ENCODE measurements at regions not wholly inside any gene's neighbourhood (a gene's known extent, or its start where the extent isn't known, plus 50 kb on each side); places are given as distances from the start of the nearest gene placed in this dataset.

DNA sequence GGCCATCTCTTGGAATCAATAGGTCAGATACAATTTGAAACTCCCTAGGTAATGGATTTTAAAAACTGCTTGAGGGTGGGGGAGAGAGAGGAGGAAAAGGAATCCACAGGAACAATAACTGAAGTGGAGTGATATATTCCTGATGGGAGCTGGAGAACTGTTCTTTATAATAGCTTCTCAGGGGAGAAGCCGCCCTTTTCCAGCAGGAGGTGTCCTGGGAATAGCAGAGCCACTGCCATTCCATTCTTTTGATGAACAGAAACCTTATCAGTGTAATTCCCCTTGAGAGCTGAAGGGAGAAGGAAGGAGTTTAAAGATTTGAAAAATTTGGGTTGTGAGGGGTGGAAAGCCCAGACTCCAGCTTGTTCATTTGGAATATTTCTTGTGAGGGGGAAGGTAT is 504.9 kb upstream of the DPH6 start:
- TF ChIP-seq RAD21 (IDR thresholded peaks at IDR 0.05; ENCODE audit: insufficient read depth, low read depth, low read length) = no peak
- TF ChIP-seq, protein P1, sequence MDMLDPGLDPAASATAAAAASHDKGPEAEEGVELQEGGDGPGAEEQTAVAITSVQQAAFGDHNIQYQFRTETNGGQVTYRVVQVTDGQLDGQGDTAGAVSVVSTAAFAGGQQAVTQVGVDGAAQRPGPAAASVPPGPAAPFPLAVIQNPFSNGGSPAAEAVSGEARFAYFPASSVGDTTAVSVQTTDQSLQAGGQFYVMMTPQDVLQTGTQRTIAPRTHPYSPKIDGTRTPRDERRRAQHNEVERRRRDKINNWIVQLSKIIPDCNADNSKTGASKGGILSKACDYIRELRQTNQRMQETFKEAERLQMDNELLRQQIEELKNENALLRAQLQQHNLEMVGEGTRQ (IDR thresholded peaks at IDR 0.05; ENCODE audit: borderline replicate concordance, low read depth, low read length) = no peak
- TF ChIP-seq, protein P2, sequence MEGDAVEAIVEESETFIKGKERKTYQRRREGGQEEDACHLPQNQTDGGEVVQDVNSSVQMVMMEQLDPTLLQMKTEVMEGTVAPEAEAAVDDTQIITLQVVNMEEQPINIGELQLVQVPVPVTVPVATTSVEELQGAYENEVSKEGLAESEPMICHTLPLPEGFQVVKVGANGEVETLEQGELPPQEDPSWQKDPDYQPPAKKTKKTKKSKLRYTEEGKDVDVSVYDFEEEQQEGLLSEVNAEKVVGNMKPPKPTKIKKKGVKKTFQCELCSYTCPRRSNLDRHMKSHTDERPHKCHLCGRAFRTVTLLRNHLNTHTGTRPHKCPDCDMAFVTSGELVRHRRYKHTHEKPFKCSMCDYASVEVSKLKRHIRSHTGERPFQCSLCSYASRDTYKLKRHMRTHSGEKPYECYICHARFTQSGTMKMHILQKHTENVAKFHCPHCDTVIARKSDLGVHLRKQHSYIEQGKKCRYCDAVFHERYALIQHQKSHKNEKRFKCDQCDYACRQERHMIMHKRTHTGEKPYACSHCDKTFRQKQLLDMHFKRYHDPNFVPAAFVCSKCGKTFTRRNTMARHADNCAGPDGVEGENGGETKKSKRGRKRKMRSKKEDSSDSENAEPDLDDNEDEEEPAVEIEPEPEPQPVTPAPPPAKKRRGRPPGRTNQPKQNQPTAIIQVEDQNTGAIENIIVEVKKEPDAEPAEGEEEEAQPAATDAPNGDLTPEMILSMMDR (IDR thresholded peaks at IDR 0.05 in 2 of 3, conservative IDR thresholded peaks at IDR 0.05 in 1 of 3; ENCODE audit: control insufficient read depth in 2 of 3, extremely low read depth in 1 of 3, insufficient read depth in 1 of 3, low read depth in 3 of 3, low read length in 3 of 3) = no peak
- no peak for TF ChIP-seq EP300 (IDR thresholded peaks at IDR 0.05; ENCODE audit: borderline replicate concordance in 1 of 2, control insufficient read depth in 1 of 2, low read depth in 2 of 2, low read length in 2 of 2)
- no peak for TF ChIP-seq POLR2A (IDR thresholded peaks at IDR 0.05; ENCODE audit: low read depth, low read length)
- TF ChIP-seq, protein P3, sequence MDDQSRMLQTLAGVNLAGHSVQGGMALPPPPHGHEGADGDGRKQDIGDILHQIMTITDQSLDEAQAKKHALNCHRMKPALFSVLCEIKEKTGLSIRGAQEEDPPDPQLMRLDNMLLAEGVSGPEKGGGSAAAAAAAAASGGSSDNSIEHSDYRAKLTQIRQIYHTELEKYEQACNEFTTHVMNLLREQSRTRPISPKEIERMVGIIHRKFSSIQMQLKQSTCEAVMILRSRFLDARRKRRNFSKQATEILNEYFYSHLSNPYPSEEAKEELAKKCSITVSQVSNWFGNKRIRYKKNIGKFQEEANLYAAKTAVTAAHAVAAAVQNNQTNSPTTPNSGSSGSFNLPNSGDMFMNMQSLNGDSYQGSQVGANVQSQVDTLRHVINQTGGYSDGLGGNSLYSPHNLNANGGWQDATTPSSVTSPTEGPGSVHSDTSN (IDR thresholded peaks at IDR 0.05; ENCODE audit: insufficient replicate concordance, low read depth, low read length) = no peak
- TF ChIP-seq MYC (IDR thresholded peaks at IDR 0.05; ENCODE audit: insufficient read depth, insufficient read length, insufficient replicate concordance, low read length, severe bottlenecking) = no peak
- no peak for TF ChIP-seq EGR1 (IDR thresholded peaks at IDR 0.05; ENCODE audit: borderline replicate concordance in 1 of 2, low read depth in 2 of 2, low read length in 2 of 2)
- TF ChIP-seq SRF (IDR thresholded peaks at IDR 0.05; ENCODE audit: low read depth in 2 of 2, low read length in 2 of 2) = no peak
- TF ChIP-seq CHD2 (IDR thresholded peaks at IDR 0.05; ENCODE audit: borderline replicate concordance, low read depth, low read length) = no peak
- TF ChIP-seq, protein P4, sequence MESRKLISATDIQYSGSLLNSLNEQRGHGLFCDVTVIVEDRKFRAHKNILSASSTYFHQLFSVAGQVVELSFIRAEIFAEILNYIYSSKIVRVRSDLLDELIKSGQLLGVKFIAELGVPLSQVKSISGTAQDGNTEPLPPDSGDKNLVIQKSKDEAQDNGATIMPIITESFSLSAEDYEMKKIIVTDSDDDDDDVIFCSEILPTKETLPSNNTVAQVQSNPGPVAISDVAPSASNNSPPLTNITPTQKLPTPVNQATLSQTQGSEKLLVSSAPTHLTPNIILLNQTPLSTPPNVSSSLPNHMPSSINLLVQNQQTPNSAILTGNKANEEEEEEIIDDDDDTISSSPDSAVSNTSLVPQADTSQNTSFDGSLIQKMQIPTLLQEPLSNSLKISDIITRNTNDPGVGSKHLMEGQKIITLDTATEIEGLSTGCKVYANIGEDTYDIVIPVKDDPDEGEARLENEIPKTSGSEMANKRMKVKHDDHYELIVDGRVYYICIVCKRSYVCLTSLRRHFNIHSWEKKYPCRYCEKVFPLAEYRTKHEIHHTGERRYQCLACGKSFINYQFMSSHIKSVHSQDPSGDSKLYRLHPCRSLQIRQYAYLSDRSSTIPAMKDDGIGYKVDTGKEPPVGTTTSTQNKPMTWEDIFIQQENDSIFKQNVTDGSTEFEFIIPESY (IDR thresholded peaks at IDR 0.05) = no peak
- TF ChIP-seq, protein P5, sequence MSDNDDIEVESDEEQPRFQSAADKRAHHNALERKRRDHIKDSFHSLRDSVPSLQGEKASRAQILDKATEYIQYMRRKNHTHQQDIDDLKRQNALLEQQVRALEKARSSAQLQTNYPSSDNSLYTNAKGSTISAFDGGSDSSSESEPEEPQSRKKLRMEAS (IDR thresholded peaks at IDR 0.05; ENCODE audit: low read depth, low read length) = no peak

Measured in GM12878 (cell line).